ENCODE measurements at regions not wholly inside any gene's neighbourhood (a gene's known extent, or its start where the extent isn't known, plus 50 kb on each side); places are given as distances from the start of the nearest gene placed in this dataset.

DNA sequence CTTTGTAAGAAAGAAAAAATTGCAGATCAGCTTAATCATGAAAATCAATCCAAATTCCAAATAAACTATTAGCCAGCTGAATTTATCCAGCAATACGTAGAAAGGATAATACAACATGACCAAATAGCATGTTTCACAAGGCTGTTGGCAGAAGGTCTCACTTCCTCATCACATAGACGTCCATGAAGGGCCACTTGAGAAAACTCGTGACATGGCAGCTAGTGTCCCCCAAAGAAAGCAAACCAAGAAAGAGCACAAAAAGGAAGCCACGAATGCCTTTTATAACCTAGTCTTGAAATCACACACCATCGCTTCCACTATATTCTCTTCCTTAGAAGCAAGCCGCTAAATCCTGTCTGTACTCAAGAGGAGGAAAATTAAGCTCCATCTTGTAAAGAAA is 105.6 kb upstream of the NRBF2 start:
- no peak for DNase-seq
- H3K9me3 Mint-ChIP-seq (ENCODE audit: unreplicated experiment): no peaks in the 10 kb centered on the region
- TF ChIP-seq, protein P1, sequence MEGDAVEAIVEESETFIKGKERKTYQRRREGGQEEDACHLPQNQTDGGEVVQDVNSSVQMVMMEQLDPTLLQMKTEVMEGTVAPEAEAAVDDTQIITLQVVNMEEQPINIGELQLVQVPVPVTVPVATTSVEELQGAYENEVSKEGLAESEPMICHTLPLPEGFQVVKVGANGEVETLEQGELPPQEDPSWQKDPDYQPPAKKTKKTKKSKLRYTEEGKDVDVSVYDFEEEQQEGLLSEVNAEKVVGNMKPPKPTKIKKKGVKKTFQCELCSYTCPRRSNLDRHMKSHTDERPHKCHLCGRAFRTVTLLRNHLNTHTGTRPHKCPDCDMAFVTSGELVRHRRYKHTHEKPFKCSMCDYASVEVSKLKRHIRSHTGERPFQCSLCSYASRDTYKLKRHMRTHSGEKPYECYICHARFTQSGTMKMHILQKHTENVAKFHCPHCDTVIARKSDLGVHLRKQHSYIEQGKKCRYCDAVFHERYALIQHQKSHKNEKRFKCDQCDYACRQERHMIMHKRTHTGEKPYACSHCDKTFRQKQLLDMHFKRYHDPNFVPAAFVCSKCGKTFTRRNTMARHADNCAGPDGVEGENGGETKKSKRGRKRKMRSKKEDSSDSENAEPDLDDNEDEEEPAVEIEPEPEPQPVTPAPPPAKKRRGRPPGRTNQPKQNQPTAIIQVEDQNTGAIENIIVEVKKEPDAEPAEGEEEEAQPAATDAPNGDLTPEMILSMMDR (IDR thresholded peaks at IDR 0.05; ENCODE audit: partially characterized antibody, unreplicated experiment): no peak
- H3K4me1 Mint-ChIP-seq (ENCODE audit: low read depth, unreplicated experiment): no peaks in the 10 kb centered on the region
- H3K27me3 Mint-ChIP-seq (ENCODE audit: unreplicated experiment): peaks cover 2% of the 10 kb centered on the region
- no peak overlapping the region for H3K27ac Mint-ChIP-seq (ENCODE audit: unreplicated experiment)
- no peak overlapping the region for H3K4me3 Mint-ChIP-seq (ENCODE audit: unreplicated experiment)
- H3K36me3 Mint-ChIP-seq (ENCODE audit: unreplicated experiment): no peaks in the 10 kb centered on the region

- TF ChIP-seq, protein P1 (IDR thresholded peaks at IDR 0.05; ENCODE audit: partially characterized antibody, unreplicated experiment): no peak
- Mint-ChIP-seq H3K9me3 (ENCODE audit: unreplicated experiment) (no peaks in the 10 kb centered on the region), H3K4me1 (ENCODE audit: low read depth, unreplicated experiment) (no peaks in the 10 kb centered on the region), H3K27me3 (ENCODE audit: unreplicated experiment) (no peaks in the 10 kb centered on the region), H3K36me3 (ENCODE audit: unreplicated experiment) (no peaks in the 10 kb centered on the region), H3K27ac (ENCODE audit: unreplicated experiment) (no peak overlapping the region), H3K4me3 (ENCODE audit: unreplicated experiment) (no peak overlapping the region)
- no peak for DNase-seq
Measured at GRCh38 chr10:63021225-63021624, 111.9 kb upstream of the NRBF2 start.

DNA sequence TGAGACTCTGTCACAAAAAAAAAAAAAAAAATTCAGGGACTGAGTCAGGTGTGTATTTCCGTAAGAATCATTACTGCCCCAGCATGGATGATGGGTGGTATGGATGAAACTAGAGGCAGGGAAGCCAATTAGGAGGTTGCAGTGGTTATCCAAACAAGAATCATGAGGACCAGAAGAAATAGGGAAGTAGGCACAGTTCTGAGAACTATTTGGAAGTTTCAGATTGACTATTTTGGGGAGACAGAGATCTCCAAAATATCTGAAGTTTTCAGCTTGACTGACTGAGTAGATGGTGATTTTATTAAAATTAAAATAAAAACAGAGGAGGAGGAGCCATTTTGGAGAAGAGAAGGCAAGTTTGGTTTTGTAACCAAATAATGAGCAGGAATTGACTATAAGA is 119.4 kb upstream of the NRBF2 start:
- no peak for DNase-seq
- Mint-ChIP-seq H3K9me3 (ENCODE audit: unreplicated experiment) (no peaks in the 10 kb centered on the region), H3K27ac (ENCODE audit: unreplicated experiment) (no peak overlapping the region), H3K36me3 (ENCODE audit: unreplicated experiment) (no peaks in the 10 kb centered on the region), H3K4me3 (ENCODE audit: unreplicated experiment) (no peak overlapping the region), H3K27me3 (ENCODE audit: unreplicated experiment) (no peaks in the 10 kb centered on the region), H3K4me1 (ENCODE audit: low read depth, unreplicated experiment) (no peaks in the 10 kb centered on the region)
- TF ChIP-seq, protein P1 (IDR thresholded peaks at IDR 0.05; ENCODE audit: partially characterized antibody, unreplicated experiment): no peak

DNA sequence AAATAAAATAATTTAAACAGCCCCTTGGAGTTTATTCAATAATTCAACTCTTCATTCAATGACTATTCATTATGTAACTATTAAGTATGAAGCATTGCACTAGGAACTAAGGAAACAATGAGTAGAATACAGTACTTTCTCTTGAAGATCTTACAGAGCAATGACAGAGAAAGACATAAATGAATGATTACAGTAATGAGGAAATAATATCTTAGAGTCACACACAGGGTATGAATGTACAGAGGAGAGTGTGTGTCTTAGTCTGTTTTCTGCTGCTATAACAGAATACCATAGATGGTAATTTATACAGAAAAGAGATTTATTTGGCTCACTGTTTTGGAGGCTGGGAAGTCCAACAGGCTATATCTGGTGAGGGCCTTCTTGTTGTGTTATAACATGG is 120.5 kb upstream of the NRBF2 start:
- no peaks in the 10 kb centered on the region for H3K9me3 Mint-ChIP-seq (ENCODE audit: unreplicated experiment)
- H3K4me1 Mint-ChIP-seq (ENCODE audit: low read depth, unreplicated experiment): no peaks in the 10 kb centered on the region
- H3K36me3 Mint-ChIP-seq (ENCODE audit: unreplicated experiment): no peaks in the 10 kb centered on the region
- H3K27me3 Mint-ChIP-seq (ENCODE audit: unreplicated experiment): no peaks in the 10 kb centered on the region
- H3K4me3 Mint-ChIP-seq (ENCODE audit: unreplicated experiment): no peak overlapping the region
- DNase-seq: no peak
- H3K27ac Mint-ChIP-seq (ENCODE audit: unreplicated experiment): no peak overlapping the region
- TF ChIP-seq, protein P1 (IDR thresholded peaks at IDR 0.05; ENCODE audit: partially characterized antibody, unreplicated experiment): no peak

GRCh38 chr10:63010203-63010602 is 122.9 kb upstream of the NRBF2 start:
- Mint-ChIP-seq H3K27ac (ENCODE audit: unreplicated experiment) (no peak overlapping the region), H3K9me3 (ENCODE audit: unreplicated experiment) (no peaks in the 10 kb centered on the region), H3K36me3 (ENCODE audit: unreplicated experiment) (no peaks in the 10 kb centered on the region), H3K27me3 (ENCODE audit: unreplicated experiment) (no peaks in the 10 kb centered on the region), H3K4me1 (ENCODE audit: low read depth, unreplicated experiment) (no peaks in the 10 kb centered on the region), H3K4me3 (ENCODE audit: unreplicated experiment) (no peak overlapping the region)
- DNase-seq: no peak
- TF ChIP-seq, protein P1 (IDR thresholded peaks at IDR 0.05; ENCODE audit: partially characterized antibody, unreplicated experiment): no peak
